Stimulated activated CD4-positive, alpha-beta T cell treated with anti-CD3 and anti-CD28 coated beads, Interleukin-1b, Interleukin-23, amount 100 ng/mL, for 4 hours (primary cell): ENCODE measurements at regions not wholly inside any gene's neighbourhood (a gene's known extent, or its start where the extent isn't known, plus 50 kb on each side); places are given as distances from the start of the nearest gene placed in this dataset.

Source experiments
- DNase-seq, 2 donors: peaks; one replicate each; pipeline ENCODE4 v3.0.0-alpha.2; 2020; ENCODE audit warnings: low read depth in 2 of 2

GRCh38 chr17:70794738-70795137 lies 625.4 kb downstream of the KCNJ2 start:
- DNase-seq, result no peak

- DNase-seq, result no peak
These were observed 626.3 kb downstream of the KCNJ2 start for GRCh38 chr17:70795620-70796019.

GRCh38 chr17:70796757-70797156 lies 627.4 kb downstream of the KCNJ2 start:
- no peak for DNase-seq

- no peak for DNase-seq
These were observed 627.8 kb downstream of the KCNJ2 start for GRCh38 chr17:70797166-70797565.

- DNase-seq, result no peak
These were observed 634.8 kb downstream of the KCNJ2 start for GRCh38 chr17:70804161-70804560.

GRCh38 chr17:70808596-70808995 lies 639.3 kb downstream of the KCNJ2 start:
- DNase-seq, result no peak

- DNase-seq, result no peak
These were observed 641.3 kb downstream of the KCNJ2 start for GRCh38 chr17:70810609-70811008.

- no peak for DNase-seq
These were observed 644.1 kb downstream of the KCNJ2 start for GRCh38 chr17:70813355-70813930.

GRCh38 chr17:70819183-70819582 lies 649.9 kb downstream of the KCNJ2 start:
- no peak for DNase-seq

- no peak for DNase-seq
These were observed 650.9 kb downstream of the KCNJ2 start for GRCh38 chr17:70820276-70820675.

- DNase-seq, result no peak
These were observed 656.2 kb downstream of the KCNJ2 start for GRCh38 chr17:70825321-70826125.

- DNase-seq, result no peak
These were observed 660.5 kb downstream of the KCNJ2 start for GRCh38 chr17:70829876-70830275.

- DNase-seq, result no peak
These were observed 664.7 kb downstream of the KCNJ2 start for GRCh38 chr17:70834039-70834438.

- no peak for DNase-seq
These were observed 679.5 kb downstream of the KCNJ2 start for GRCh38 chr17:70848785-70849184.

GRCh38 chr17:70855401-70856054 lies 686.2 kb downstream of the KCNJ2 start:
- DNase-seq, result no peak

GRCh38 chr17:70857351-70857750 lies 688.0 kb downstream of the KCNJ2 start:
- DNase-seq, result no peak

- no peak for DNase-seq
These were observed 690.5 kb downstream of the KCNJ2 start for GRCh38 chr17:70859829-70860228.

GRCh38 chr17:70862295-70862694 lies 693.0 kb downstream of the KCNJ2 start:
- DNase-seq, result no peak

GRCh38 chr17:70863436-70864248 lies 694.3 kb downstream of the KCNJ2 start:
- DNase-seq, result no peak

GRCh38 chr17:70865993-70866804 lies 696.9 kb downstream of the KCNJ2 start:
- no peak for DNase-seq

GRCh38 chr17:70868149-70868548 lies 698.8 kb downstream of the KCNJ2 start:
- DNase-seq, result no peak
